ENCODE measurements at regions not wholly inside any gene's neighbourhood (a gene's known extent, or its start where the extent isn't known, plus 50 kb on each side); places are given as distances from the start of the nearest gene placed in this dataset.

DNA sequence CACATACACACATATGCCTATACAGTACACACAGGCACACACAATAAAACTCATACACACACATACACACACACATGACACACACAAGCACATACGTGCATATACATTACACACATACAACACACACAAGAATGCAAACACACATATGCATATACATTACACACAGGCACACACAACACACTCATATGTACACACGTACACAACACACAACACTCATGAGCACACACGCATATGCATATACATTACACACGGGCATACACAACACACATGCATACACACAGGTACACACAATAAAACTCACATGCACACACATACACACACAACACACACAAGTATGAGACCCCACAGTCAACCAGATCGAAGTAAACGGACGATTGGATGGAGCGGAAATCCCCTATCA, 238.2 kb downstream of the ERMARD start:
- in situ Hi-C loops (cut with HindIII; ENCODE audit: low sequenced_read_pairs) = no loop called here

DNA sequence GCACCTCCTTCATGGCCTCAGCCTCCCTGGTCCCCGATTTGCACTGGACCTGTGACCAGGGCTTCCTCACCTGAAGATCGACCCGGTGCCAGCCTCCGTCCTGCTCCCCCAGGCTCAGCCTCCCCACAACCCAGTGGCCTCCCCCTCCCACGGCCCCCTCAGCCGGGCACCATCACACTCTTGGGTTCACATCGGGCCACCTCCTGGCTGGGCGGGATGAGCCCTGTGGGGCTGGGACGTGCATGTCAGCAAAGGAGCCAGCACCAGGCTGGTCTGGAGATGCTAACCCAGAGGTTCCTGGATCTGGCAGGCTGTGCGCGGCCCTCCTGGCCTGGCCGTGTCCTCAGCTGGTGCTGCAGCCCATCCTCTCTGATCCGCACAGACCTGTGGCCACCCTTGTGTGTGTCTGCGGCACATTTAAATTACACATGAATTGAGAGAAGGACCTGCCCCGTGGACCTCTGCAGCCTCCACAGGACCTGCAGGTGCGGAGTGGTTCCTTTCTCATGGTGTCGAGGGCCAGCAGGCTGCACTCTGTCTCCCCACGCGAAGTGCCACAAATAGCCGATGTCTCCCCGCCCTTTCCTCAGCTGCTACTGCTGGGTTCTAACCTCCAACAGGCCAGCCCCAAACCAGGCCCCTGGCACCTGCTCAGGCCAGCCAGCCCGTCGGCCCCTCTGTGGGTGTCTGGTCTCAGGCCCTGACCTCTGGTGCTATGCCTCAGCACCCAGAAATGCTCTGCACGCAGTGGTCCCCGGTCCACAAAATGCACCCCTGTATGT, 237.5 kb downstream of the ERMARD start:
- no peak for DNase-seq (ENCODE audit: low spot score)
- in situ Hi-C loops (cut with HindIII; ENCODE audit: low sequenced_read_pairs) = no loop called here

More for the DNA sequence above, 238.2 kb downstream of the ERMARD start:
- no peak for DNase-seq (ENCODE audit: low spot score)

DNA sequence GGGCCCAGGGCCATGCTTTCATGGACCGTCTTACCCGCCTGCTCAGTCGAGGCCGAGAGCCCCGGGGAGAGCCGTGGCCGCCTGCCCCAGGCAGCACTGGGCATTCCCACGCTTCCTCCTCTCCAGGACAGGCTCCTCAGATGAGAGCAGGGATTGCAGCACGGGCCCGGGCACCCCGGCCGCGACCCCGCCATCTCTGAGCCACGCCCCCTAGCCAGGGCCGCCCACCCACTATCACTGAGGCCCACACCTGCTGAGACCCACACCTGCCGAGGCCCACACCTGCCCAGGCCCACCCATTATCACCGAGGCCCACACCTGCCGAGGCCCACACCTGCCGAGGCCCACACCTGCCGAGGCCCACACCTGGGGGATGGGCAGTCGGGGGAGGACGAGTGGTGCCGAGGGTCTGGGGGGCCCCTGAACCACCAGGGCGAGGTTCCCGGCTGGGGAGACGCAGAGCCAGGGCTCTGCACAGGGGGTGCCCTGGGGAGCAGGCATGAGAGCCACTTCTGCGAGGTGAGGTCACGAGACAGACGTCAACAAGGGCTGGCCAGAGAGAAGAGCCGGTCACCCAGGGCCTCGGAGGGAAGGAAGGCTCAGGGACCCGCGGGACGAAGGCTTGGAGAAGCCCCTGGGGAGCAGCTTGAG, 235.6 kb downstream of the ERMARD start:
- DNase-seq (ENCODE audit: low spot score) = no peak
- in situ Hi-C loops (cut with HindIII; ENCODE audit: low sequenced_read_pairs) = no loop called here

DNA sequence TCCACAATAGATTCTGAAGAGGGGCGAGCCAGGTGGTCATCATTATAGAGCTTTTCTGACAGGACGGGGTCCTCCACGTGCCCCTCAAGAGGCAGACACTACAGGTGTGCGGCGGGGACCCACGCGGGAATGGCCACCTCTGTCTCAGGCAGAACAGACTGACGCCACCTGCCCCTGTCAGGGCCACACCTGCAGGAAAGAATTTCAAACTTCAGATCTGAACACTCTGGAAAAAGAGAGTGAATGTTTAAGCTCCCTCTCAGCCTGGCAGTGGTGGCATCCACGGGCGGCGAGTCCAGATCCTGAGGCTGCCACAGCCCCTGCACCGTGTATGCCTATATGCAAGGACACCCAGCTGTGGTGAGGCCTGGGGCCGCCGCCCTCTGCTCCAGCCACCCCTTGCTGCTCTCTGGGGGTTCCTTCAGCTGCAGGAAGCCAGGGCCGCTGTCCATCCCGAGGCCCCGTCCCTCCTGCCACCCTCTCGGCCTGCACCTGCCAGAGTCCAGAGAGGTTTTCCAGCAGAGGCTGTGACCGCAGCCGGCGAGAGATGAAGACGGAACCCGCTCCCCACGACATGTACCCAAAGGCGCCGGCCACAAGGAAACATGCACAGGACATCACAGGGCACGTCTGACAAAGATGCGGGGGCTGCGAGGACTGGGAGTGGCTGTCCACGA, 234.9 kb downstream of the ERMARD start:
- no peak for DNase-seq (ENCODE audit: low spot score)
- in situ Hi-C loops (cut with HindIII; ENCODE audit: low sequenced_read_pairs) = no loop called here

DNA sequence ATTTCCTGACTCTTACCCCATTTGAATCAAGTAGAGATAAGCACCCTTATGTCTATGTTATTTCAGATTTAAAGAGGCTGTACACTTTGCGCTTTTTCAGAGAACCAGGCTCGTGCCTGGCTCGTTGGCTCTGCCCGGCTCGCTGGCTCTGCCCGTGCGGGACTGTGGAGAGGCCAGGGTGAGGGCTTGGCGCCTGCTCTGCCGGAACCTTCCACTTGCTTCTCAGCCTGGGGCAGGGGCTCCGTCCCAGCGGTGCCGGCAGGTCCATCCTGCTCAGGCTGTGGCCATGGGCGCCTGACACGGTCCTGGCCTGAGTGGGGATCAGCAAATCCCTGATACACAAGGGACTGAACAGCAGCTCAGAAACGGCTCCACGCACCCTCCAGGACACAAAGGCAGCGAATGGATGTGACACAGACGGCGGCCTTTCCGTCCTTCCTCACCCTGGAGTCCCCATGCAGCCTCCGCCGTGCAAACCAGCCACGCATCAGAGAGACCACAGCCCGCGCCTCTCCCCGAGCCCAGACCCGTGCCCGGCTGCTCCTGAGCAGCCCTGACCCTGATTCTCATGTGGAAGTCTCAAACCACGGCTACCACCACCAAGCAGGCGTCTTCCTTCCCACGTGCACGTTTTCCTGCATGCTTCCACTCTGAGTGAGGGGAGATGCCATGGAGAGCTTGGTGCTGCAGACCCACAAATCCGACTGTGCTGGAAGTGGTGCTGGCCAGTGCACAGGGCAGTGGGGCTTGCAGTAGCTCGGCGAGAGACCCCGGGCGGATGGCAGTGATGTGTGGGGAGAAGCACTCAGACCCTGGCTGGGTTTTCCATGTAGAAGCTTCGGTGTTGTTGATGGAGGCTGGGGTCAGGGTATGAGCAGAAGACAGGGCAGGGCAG, 233.9 kb downstream of the ERMARD start:
- in situ Hi-C loops (cut with HindIII; ENCODE audit: low sequenced_read_pairs) = no loop called here
- DNase-seq (ENCODE audit: low spot score) = no peak

DNA sequence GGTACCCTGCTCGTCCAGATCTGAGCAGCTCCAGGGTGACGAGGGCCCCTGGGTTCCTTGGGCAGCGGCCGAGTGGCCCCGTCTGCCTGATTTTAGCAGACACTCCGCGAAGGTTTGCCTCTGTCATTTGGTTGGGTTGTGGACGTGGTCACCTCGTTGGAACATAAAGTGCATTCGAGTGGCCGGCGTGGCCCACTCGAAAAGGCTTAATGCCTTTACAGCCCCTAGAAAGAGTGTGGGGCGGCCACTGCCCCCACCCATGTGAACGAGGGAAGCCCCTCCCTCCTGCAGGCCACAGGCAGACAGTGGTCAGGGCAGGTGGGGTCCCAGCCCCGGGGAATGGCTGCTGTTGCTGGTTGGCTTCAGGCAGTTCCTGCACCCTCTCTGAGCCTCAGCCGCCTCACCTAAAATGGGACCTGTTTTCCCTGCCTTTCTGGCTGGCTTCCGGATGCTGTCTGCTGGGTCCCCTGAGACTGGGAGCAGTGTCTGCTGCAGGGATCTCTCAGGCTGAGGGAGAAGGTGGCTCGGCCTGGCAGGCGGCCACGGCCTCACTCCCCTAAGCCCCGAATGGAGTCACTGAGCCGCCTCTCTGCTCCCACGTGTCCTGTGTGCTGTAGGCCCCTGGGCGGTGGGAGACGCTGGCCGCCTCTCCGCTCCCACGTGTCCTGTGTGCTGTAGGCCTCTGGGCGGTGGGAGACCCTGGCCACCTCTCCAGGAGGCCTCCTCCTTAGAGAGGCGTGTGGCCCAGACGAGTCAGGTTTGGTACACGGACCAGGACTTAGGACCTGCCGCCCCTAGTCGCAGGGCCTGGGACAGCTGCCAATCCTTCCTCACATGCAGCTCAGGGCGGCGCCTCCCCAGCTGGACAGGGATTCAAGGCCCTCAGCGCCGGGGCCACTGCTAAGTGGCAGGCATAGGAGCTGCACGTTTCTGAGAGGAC, 233.0 kb downstream of the ERMARD start:
- in situ Hi-C loops (cut with HindIII; ENCODE audit: low sequenced_read_pairs) = no loop called here
- DNase-seq (ENCODE audit: low spot score) = no peak

DNA sequence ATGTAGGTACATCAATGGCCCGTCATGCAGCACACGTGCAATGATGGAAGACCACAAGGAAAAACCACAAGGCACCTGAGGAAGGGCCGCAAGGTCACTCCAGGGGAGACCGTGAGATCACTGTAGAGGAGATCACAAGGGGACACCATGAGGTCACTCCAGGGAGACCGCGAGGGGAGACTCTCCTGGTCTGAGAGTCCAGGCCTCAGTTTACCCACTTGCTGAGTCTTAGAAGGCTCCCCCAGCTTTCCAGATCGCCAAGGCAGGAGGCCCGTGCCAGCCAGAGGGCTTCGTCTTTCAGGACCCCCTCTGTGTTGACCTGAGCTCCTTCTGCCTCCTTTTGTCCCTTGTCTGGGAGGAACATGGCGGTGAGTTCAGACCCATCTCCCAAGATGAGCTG, 232.2 kb downstream of the ERMARD start:
- no peak for DNase-seq (ENCODE audit: low spot score)
- in situ Hi-C loops (cut with HindIII; ENCODE audit: low sequenced_read_pairs) = no loop called here

DNA sequence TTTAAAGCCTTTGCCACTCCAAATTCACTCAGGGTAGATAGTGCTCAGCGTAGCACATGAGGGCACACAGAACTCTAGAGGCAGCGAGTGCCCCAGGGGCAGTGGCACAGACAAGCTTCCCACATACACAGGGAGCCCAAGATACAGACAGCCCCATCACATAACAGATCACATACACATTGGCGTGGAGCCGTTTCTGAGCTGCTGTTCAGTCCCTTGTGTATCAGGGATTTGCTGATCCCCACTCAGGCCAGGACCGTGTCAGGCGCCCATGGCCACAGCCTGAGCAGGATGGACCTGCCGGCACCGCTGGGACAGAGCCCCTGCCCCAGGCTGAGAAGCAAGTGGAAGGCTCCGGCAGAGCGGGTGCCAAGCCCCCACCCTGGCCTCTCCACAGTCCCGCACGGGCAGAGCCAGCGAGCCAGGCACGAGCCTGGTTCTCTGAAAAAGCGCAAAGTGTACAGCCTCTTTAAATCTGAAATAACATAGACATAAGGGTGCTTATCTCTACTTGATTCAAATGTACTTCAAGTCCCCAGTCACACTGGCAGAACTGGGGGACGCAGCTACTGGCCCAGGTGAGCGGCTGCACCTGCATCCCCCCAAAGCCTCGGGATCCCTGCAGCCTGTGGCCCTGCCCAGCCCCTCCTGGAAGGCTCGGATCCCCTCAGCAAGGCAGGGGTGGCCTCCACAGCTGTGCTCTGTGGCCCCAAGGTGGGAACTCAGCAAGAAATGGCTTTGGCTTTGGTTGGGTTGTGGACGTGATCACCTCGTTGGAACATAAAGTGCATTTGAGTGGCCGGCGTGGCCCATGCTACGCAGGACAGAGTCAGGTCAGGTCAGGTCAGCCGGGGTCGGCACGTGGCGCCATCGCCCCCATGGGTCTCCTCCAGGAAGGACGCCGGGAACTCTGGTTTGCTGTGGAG, 231.3 kb downstream of the ERMARD start:
- DNase-seq (ENCODE audit: low spot score) = no peak
- in situ Hi-C loops (cut with HindIII; ENCODE audit: low sequenced_read_pairs) = no loop called here

DNA sequence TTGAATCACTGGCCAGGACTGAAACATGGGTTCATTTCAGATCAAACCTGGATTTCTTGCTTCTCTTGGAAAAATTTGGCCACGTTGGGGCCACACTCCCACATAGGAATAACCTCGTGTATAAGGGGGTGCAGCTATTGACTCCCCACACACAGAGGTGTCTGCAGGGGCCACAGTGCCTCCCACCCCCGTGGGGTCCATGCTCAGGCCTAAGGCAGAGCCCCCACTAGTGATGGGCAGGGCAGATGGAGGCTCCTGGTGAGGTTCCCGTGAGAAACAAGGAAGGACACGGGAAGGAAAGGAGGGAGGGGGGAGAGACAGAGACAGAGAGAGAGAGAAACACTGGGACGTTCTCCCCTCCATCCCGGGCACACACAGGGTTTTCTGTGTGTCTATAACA, 230.5 kb downstream of the ERMARD start:
- no peak for DNase-seq (ENCODE audit: low spot score)
- in situ Hi-C loops (cut with HindIII; ENCODE audit: low sequenced_read_pairs) = no loop called here

DNA sequence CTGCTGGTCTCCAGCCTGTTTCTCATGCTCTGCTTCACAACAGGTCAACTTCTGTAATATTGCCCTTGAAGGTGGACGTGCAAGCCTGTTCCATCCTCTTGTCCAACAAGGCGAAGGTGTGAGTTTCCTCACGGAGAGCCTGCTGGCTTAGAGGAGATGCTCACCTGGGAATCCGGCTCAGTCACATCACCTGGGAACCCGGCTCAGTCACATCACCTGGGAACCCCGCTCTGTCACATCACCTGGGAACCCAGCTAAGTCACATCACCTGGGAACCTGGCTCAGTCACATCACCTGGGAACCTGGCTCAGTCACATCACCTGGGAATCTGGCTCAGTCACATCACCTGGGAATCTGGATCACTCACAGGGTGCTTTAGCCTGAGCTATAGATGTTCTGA, 230.1 kb downstream of the ERMARD start:
- in situ Hi-C loops (cut with HindIII; ENCODE audit: low sequenced_read_pairs) = no loop called here
- DNase-seq (ENCODE audit: low spot score) = no peak

DNA sequence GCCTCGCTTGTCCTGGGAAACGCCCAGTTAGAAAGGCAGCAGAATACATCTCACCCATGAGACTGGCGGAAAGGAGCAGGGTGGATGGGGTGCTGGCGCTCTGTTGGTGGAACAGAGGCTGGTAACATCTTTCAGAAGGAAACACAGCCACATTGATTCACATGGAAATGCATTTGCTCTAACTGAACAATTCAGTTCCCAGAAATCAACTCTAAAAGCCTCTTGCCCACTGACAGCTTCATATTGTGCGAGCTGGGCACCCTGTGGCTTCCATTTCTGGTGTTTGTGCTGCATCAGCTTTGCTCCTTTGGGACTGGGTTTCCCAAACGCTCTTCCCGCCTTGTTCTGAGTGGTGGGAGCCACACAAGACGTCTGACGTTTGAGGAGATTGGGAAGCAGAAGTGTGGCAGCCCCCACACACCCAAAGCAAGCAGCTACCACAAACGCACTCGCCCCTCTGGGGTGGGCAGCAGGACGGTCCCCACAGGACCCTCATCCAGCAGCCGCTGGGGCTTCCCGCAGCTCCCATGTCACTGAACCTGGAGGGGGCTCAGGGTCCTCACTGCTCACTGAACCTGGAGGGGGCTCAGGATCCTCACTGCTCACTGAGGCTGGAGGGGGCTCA, 229.5 kb downstream of the ERMARD start:
- DNase-seq (ENCODE audit: low spot score) = no peak
- in situ Hi-C loops (cut with HindIII; ENCODE audit: low sequenced_read_pairs) = no loop called here

DNA sequence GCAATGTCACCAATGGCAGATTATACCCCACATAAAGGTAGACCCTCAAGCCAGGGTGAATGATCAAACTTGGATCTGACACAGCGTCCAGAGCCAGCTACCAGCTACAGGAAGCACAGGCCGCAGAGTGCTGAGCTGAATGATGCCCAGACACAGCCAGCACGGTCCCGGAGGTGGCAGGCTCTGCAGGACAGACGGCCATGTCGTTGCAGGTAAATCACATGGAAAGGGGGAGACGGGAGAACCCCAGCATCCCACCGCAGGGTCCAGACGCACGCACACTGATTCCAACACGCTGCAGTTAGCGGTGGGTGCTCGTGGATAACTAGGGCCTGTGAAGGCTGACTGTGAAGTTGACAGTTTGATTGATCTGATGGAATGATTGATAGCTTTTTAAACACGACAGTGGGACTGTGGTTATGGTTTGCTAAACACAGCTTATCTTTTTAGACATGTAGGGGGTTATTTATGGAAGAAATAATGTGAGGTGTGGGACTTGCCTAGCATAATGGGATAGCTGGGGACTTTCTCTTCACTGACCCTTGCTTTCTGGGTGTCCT, 228.5 kb downstream of the ERMARD start:
- in situ Hi-C loops (cut with HindIII; ENCODE audit: low sequenced_read_pairs) = no loop called here
- DNase-seq (ENCODE audit: low spot score) = no peak

DNA sequence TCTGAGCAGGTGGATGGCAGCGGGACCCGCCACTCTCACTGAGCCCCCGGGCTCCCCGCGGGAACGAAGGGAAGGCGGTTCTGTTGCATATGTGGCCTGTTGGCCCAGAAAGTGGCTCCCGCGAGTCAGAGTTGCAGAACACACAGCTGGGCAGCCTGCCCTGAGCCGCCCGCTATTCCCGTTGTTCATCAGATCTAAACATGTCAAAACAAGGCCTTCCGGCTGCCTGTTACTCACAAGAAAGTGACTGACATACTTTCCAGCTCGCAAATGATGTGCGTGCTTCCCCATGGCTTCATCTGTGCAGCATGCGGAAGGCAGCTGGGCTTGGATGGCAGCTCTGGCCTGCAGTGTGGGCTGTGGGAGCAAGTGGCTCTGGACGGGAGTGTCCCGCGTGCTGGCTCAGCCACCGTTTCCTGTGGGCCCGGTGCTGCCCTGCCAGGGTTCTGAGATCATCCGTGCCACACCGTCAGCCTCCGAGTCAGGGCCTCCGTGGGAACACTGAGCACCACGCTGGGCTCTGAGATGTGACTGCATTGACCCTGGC, 227.3 kb downstream of the ERMARD start:
- no peak for DNase-seq (ENCODE audit: low spot score)

DNA sequence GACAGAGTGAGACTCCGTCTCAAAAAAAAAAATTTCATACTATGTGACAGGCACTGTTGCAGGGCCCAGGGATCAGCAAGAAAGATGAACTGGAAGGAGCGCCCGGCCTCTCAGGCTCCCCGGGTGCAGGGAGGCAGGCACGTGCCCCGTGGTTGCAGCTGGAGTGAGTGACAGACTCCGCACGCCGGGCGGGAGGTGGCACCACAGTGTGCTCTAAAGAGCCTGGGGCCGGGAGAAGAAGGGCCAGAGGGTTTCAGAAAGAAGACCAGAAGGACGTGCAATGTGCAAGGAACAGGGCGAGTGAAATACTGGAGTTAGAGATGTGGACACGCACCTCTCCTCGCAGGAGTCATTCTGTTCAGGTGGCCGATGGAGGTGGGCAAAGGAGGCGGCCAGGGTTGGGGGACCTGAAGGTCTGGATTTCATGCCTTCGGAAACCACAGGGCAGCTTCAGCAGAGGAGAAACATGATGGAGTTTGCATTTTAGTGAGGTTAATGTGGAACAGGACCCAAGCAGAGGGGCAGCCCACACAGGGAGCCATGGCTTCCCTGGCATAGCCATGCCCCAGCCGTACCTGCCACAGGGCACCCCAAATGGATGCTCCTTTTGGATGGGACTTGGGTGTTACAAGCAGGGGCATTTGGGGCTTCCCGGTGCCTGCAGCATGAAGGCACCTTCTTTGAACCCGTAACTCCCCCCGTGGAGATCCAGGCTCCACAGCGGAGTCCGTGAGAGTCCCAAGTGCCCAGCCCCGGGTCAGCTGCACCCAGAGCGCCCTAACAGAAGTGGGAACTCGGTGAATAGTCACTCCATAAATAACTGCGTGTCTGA, 226.2 kb downstream of the ERMARD start:
- in situ Hi-C loops (cut with HindIII; ENCODE audit: low sequenced_read_pairs) = no loop called here

More for the DNA sequence above, 227.3 kb downstream of the ERMARD start:
- in situ Hi-C loops (cut with HindIII; ENCODE audit: low sequenced_read_pairs) = no loop called here

DNA sequence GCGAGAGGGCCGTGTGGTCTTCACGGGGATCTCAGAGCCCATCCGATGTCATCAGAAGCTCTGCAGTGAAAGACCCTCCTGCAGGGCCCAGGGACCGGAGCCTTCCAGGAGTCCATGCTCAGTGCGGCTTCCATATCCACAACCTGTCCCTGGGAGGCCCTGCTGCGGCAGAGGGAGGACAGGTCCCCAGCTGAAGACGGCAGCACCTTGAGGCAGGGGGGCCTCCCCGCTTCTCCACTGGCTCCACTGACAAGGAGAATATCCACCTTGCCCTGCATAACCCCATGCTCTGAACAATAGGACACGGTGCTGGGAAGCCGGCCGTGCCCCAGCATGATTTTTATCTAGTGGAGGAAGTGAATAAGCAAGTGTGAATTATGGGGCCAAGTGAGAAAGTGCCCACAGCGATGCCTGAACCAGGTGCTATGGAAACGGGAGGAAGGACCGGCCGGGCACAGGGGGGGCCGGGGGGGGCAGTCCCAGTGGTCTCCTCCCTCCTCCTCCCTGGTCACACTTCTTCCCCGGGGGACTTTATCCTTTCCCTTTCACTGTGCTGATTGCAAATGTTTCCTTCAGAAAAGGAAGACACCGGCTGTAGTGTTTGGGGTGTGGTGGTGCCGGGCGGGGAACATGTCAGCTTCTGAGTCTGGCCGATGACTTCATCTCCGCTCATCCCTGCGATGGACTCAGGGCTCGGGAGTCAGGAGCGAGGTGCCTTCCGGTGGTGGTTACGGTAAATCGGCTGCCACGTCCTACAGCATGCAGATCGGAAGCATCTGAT, 225.1 kb downstream of the ERMARD start:
- in situ Hi-C loops (cut with HindIII; ENCODE audit: low sequenced_read_pairs) = no loop called here
- DNase-seq (ENCODE audit: low spot score) = no peak

More for the DNA sequence above, 226.2 kb downstream of the ERMARD start:
- no peak for DNase-seq (ENCODE audit: low spot score)

Data from G401 (cell line).